OCI-LY7 (cell line): ENCODE measurements at regions not wholly inside any gene's neighbourhood (a gene's known extent, or its start where the extent isn't known, plus 50 kb on each side); places are given as distances from the start of the nearest gene placed in this dataset.

Experiments
- BruUV-seq: library from RNA; stranded (reverse); fragments of 400-500 nt; replicated peaks from 2 replicates; lab custom pipeline; 2021; lab: Mats Ljungman, UMichigan
- CTCF ChIA-PET: fragments of 300-600 bp; sonication (Branson Sonifier 250); formaldehyde crosslinking; loops from one replicate; lab custom pipeline; 2022; ENCODE audit warnings: antibody characterized with exemption; ENCODE audit not compliant: unreplicated experiment; lab: Charles Lee
- POLR2A ChIA-PET: fragments of 300-600 bp; sonication (Branson Sonifier 250); formaldehyde crosslinking; loops from one replicate; lab custom pipeline; 2022; ENCODE audit warnings: antibody characterized with exemption; lab: Charles Lee
- DNase-seq: peaks from one replicate; pipeline ENCODE4 v3.0.0-alpha.2; 2015; ENCODE audit warnings: low spot score
- H2AFZ ChIP-seq: fragments of 200-600 bp; sonication (generic), shearing (Covaris generic); 2 replicates; pipeline ENCODE4 v1.6.1; 2014; ENCODE audit warnings: mild to moderate bottlenecking, antibody characterized with exemption, low read length, moderate library complexity
- H3K27ac ChIP-seq: fragments of 200-600 bp; sonication (generic); 2 replicates; pipeline ENCODE4 v1.5.1; 2014; ENCODE audit warnings: mixed run types, low read depth, mild to moderate bottlenecking, moderate library complexity, low read length, inconsistent platforms; ENCODE audit not compliant: poor library complexity, severe bottlenecking
- H3K36me3 ChIP-seq: fragments of 200-600 bp; sonication (generic); 2 replicates; pipeline ENCODE4 v1.6.1; 2014; ENCODE audit warnings: mild to moderate bottlenecking, antibody characterized with exemption, low read length, moderate library complexity, mixed read lengths; ENCODE audit not compliant: insufficient read depth
- H3K4me1 ChIP-seq: fragments of 200-600 bp; sonication (generic); 2 replicates; pipeline ENCODE4 v1.5.1; 2014; ENCODE audit warnings: mild to moderate bottlenecking, low read length; ENCODE audit not compliant: insufficient read depth, poor library complexity, severe bottlenecking
- H3K4me2 ChIP-seq: fragments of 200-600 bp; sonication (generic); 2 replicates; pipeline ENCODE4 v1.6.1; 2014; ENCODE audit warnings: mild to moderate bottlenecking, low read length
- H3K4me3 ChIP-seq: fragments of 200-600 bp; sonication (generic); 2 replicates; pipeline ENCODE4 v1.5.1; 2014; ENCODE audit warnings: mild to moderate bottlenecking, low read depth, low read length; ENCODE audit not compliant: poor library complexity, severe bottlenecking
- H3K79me2 ChIP-seq: fragments of 200-600 bp; sonication (generic); 2 replicates; pipeline ENCODE4 v1.6.1; 2016; ENCODE audit warnings: low read depth, mild to moderate bottlenecking, low read length, moderate library complexity, mixed read lengths; ENCODE audit not compliant: insufficient read depth
- H3K9me2 ChIP-seq: fragments of 200-600 bp; sonication (generic); 2 replicates; pipeline ENCODE4 v1.6.1; 2016; ENCODE audit warnings: mild to moderate bottlenecking, low read length, mixed read lengths; ENCODE audit not compliant: insufficient read depth
- H3K9me3 ChIP-seq: fragments of 200-600 bp; sonication (generic); 2 replicates; pipeline ENCODE4 v1.6.1; 2014; ENCODE audit warnings: mild to moderate bottlenecking, mixed run types, low read length, mixed read lengths
- H4K20me1 ChIP-seq: fragments of 200-600 bp; sonication (generic); 2 replicates; pipeline ENCODE4 v1.6.1; 2014; ENCODE audit warnings: mild to moderate bottlenecking, antibody characterized with exemption, low read length, moderate library complexity, mixed read lengths; ENCODE audit not compliant: insufficient read depth
- EZH2phosphoT487 ChIP-seq: fragments of 200-600 bp; sonication (generic); IDR thresholded peaks from 2 replicates; pipeline ENCODE4 v1.6.1; 2018; ENCODE audit warnings: low read depth, borderline replicate concordance, mild to moderate bottlenecking, mixed run types, antibody characterized with exemption, low read length, moderate library complexity, mixed read lengths
- intact Hi-C: fragments of 100-400 bp; cut with micrococcal nuclease; formaldehyde crosslinking; loops from one replicate; pipeline ENCODE4 v1.10.0; 2022; ENCODE audit not compliant: unreplicated experiment
- TF ChIP-seq, protein P1 (sequence below): fragments of 200-600 bp; sonication (generic); conservative IDR thresholded peaks from 2 replicates; pipeline ENCODE4 v1.5.1; 2014; ENCODE audit warnings: mild to moderate bottlenecking, antibody characterized with exemption, low read length, moderate library complexity, mixed read lengths

DNA sequence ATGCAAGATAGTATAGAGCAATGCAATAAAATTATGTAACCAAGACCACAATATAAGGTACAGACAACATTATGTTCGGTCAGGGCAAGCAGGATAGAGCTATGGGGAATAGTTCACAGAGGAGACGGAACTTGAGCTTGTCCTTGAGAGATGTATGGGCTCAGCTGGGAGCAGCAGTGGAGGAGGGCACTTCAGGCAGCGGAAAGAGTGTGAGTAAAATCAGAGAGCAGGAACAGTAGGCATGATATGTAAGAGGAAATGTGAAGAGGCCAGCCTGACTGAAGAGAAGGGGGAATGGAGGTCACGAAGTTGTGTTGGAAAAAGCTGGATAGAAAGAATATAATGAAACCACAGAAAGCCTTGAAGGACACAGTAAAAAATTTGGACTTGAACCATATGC is 217.2 kb upstream of the NOCT start:
- H3K36me3 ChIP-seq = no peaks in the 10 kb centered on the region
- TF ChIP-seq, protein P1, sequence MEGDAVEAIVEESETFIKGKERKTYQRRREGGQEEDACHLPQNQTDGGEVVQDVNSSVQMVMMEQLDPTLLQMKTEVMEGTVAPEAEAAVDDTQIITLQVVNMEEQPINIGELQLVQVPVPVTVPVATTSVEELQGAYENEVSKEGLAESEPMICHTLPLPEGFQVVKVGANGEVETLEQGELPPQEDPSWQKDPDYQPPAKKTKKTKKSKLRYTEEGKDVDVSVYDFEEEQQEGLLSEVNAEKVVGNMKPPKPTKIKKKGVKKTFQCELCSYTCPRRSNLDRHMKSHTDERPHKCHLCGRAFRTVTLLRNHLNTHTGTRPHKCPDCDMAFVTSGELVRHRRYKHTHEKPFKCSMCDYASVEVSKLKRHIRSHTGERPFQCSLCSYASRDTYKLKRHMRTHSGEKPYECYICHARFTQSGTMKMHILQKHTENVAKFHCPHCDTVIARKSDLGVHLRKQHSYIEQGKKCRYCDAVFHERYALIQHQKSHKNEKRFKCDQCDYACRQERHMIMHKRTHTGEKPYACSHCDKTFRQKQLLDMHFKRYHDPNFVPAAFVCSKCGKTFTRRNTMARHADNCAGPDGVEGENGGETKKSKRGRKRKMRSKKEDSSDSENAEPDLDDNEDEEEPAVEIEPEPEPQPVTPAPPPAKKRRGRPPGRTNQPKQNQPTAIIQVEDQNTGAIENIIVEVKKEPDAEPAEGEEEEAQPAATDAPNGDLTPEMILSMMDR = no peak
- no peak overlapping the region for H2AFZ ChIP-seq
- intact Hi-C loops = no loop called here
- BruUV-seq = no TSS peak
- ChIA-PET CTCF (no interaction called here), POLR2A (interaction anchor here (1.2 kb wide), 1 partner anchor 14 kb away, joined by 3 read pairs; no protein-coding TSS in a partner anchor)
- no peak overlapping the region for H3K4me3 ChIP-seq
- no peak overlapping the region for H3K27ac ChIP-seq
- H3K9me2 ChIP-seq = no peaks in the 10 kb centered on the region
- no peaks in the 10 kb centered on the region for H3K79me2 ChIP-seq
- H3K4me1 ChIP-seq = no peaks in the 10 kb centered on the region
- H4K20me1 ChIP-seq = no peaks in the 10 kb centered on the region
- H3K4me2 ChIP-seq = no peak overlapping the region
- DNase-seq = no peak
- H3K9me3 ChIP-seq = no peaks in the 10 kb centered on the region

DNA sequence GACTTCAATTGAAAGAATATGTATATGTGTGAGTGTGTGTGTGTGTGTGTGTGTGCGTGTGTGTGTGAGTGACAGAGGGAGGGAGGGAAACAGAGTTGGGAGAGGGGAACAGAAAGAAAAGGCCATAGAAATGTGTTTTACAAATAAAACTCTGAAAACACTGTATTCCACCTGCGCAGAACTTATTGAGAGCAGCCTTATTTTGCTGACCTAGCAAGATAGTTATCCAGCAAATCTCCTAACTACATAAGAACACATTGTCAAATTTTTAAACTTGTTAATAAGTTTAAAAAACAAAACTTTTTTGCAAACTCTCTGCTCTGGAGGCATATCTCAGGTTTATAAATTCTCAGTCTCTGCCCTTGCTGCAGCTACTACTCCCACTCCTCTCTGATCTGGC is 217.9 kb upstream of the NOCT start:
- Histone ChIP-seq H3K4me2 (no peak overlapping the region), H2AFZ (no peak overlapping the region), H3K4me3 (no peak overlapping the region), H3K9me3 (no peaks in the 10 kb centered on the region), H3K27ac (no peak overlapping the region), H3K79me2 (no peaks in the 10 kb centered on the region), H3K36me3 (no peaks in the 10 kb centered on the region), H4K20me1 (no peaks in the 10 kb centered on the region), H3K9me2 (no peaks in the 10 kb centered on the region), H3K4me1 (no peaks in the 10 kb centered on the region)
- TF ChIP-seq, protein P1 = no peak
- no peak for TF ChIP-seq EZH2phosphoT487
- no peak for DNase-seq
- no TSS peak for BruUV-seq
- intact Hi-C loops = no loop called here
- ChIA-PET CTCF (no interaction called here), POLR2A (no interaction called here)

DNA sequence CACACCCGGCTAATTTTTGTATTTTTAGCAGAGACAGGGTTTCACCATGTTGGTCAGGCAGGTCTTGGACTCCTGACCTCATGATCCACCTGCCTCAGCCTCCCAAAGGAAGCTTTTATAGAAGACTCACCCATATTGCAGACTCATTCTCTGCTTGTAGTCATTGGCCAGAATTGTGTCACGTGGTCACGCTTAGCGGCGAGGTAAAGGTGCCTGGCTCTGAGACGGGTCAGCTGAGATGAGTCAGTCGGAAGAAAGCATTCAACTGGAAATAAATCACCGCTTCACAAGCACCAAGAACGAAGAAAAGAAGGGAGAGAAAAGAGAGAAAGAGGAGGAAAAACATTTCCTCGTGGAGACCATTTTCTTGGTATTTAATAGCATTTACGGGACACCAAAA is 218.8 kb upstream of the NOCT start:
- H3K9me3 ChIP-seq = no peaks in the 10 kb centered on the region
- no peaks in the 10 kb centered on the region for H3K36me3 ChIP-seq
- H3K4me3 ChIP-seq = no peak overlapping the region
- no peak overlapping the region for H3K27ac ChIP-seq
- intact Hi-C loops = no loop called here
- no peak overlapping the region for H2AFZ ChIP-seq
- ChIA-PET CTCF (no interaction called here), POLR2A (no interaction called here)
- no peaks in the 10 kb centered on the region for H3K4me1 ChIP-seq
- DNase-seq = no peak
- TF ChIP-seq, protein P1 = no peak
- TF ChIP-seq EZH2phosphoT487 = no peak
- H3K4me2 ChIP-seq = no peak overlapping the region
- no peaks in the 10 kb centered on the region for H3K9me2 ChIP-seq
- no peaks in the 10 kb centered on the region for H3K79me2 ChIP-seq
- no peaks in the 10 kb centered on the region for H4K20me1 ChIP-seq
- no TSS peak for BruUV-seq
